ENCODE measurements at regions not wholly inside any gene's neighbourhood (a gene's known extent, or its start where the extent isn't known, plus 50 kb on each side); places are given as distances from the start of the nearest gene placed in this dataset.

GRCh38 chr11:44464741-44465140, 100.7 kb upstream of the CD82 start:
- TF ChIP-seq CTCF (IDR thresholded peaks at IDR 0.05; ENCODE audit: insufficient read depth, low read depth, low read length) = no peak
- no peak for TF ChIP-seq EZH2 (IDR thresholded peaks at IDR 0.05; ENCODE audit: insufficient read depth, low read length)

All from astrocyte (in vitro differentiated cells and primary cell).